Stomach (tissue), 8 donors: ENCODE measurements at regions not wholly inside any gene's neighbourhood (a gene's known extent, or its start where the extent isn't known, plus 50 kb on each side); places are given as distances from the start of the nearest gene placed in this dataset.
"Not testable (repeated sequence)": the region's sequence is repeated elsewhere in the genome, so short reads cannot be mapped to it uniquely, and the experiment has no call there.

ENCODE experiments used
- DNase-seq, 2 donors: peaks; one replicate each; pipeline versions ENCODE4 v3.0.0 to v3.0.0-alpha.2; 2013 to 2019
- H3K27ac ChIP-seq, 5 donors: fragments of 200-600 bp in 4 of 5; sonication (generic) in 4 of 5; one replicate each; pipeline ENCODE4 v1.5.1; 2013 to 2019; ENCODE audit warnings: mild to moderate bottlenecking in 1 of 5, moderate library complexity in 1 of 5
- H3K27me3 ChIP-seq, 3 donors: fragments of 200-600 bp; sonication (generic); one replicate each; pipeline ENCODE4 v1.5.1; 2017 to 2019; ENCODE audit warnings: mixed run types in 1 of 3
- H3K36me3 ChIP-seq, 4 donors: fragments of 200-600 bp; sonication (generic); 1 replicate in 3 of 4; 2 replicates in 1 of 4; pipeline ENCODE4 v1.5.1; 2016 to 2019
- H3K4me1 ChIP-seq, 4 donors: fragments of 200-600 bp; sonication (generic); one replicate each; pipeline ENCODE4 v1.5.1; 2016 to 2019
- H3K4me3 ChIP-seq, 4 donors: fragments of 200-600 bp; sonication (generic) in 3 of 4; one replicate each; pipeline ENCODE4 v1.5.1; 2016 to 2019; ENCODE audit warnings: mild to moderate bottlenecking in 1 of 4
- H3K9me3 ChIP-seq, 4 donors: fragments of 200-600 bp; sonication (generic); one replicate each; pipeline ENCODE4 v1.5.1; 2016 to 2019
- CTCF ChIP-seq, 7 experiments: fragments of 450-650 bp in 4 of 7; fragments of 200-600 bp in 3 of 7; sonication (generic) in 3 of 7; IDR thresholded peaks; one replicate each; pipeline ENCODE4 v1.5.1; 2016 to 2019; ENCODE audit warnings: antibody characterized with exemption in 7 of 7, control low read depth in 2 of 7, mild to moderate bottlenecking in 1 of 7
- EP300 ChIP-seq: sonication (generic); formaldehyde crosslinking; IDR thresholded peaks from one replicate; pipeline ENCODE4 v1.6.1; 2017; ENCODE audit warnings: antibody characterized with exemption
- POLR2A ChIP-seq, 4 donors: fragments of 450-650 bp; IDR thresholded peaks; one replicate each; pipeline ENCODE4 v1.6.1; 2016; ENCODE audit warnings: antibody characterized with exemption in 4 of 4, control low read depth in 2 of 4, mild to moderate bottlenecking in 1 of 4, moderate library complexity in 1 of 4
- POLR2AphosphoS5 ChIP-seq, 3 donors: sonication (generic); formaldehyde crosslinking; IDR thresholded peaks; one replicate each; pipeline ENCODE4 v1.6.1; 2016; ENCODE audit warnings: antibody characterized with exemption in 3 of 3
- WGBS, 5 donors: extraction: QIAGEN DNeasy Blood & Tissue Kit in 3 of 5; methylation state at CpG; one replicate each; pipeline versions ENCODE4 v1.1.5 to v1.1.7; 2013 to 2018; 5-methylcytosine and 5-hydroxymethylcytosine counted together
- intact Hi-C: fragments of 100-400 bp; cut with DNase I; formaldehyde crosslinking; loops from one replicate; pipeline ENCODE4 v1.15.1; 2023; ENCODE audit warnings: low total_unique reads
- donor health status: healthy with polysubstance abuse.
- donor health status: Bipolar disorder and iron deficiency.
- donor health status: healthy.

GRCh38 chrX:1059576-1060561, 152.6 kb downstream of the CRLF2 start:
- Histone ChIP-seq H3K27ac (no peak overlapping the region), H3K27me3 (no peaks in the 10 kb centered on the region), H3K4me3 (no peak overlapping the region), H3K36me3 (no peaks in the 10 kb centered on the region), H3K4me1 (no peaks in the 10 kb centered on the region), H3K9me3 (peaks cover 24 to 81% (median 52%) of the 10 kb centered on the region in 4 donors)
- WGBS, 5 donors: 82 to 89% (median 86%) methylated on average over 34 of the region's 34 CpGs
- intact Hi-C loops: no loop called here
- TF ChIP-seq POLR2A (IDR thresholded peaks at IDR 0.05) (no peak), CTCF (IDR thresholded peaks at IDR 0.05) (no peak), EP300 (no peak), POLR2AphosphoS5 (IDR thresholded peaks at IDR 0.05) (no peak)
- no peak for DNase-seq

- peaks cover 17 to 75% (median 51%) of the 10 kb centered on the region in 4 donors for H3K9me3 ChIP-seq
- H3K4me3 ChIP-seq, H3K27me3 ChIP-seq, DNase-seq, intact Hi-C loops, H3K4me1 ChIP-seq, H3K36me3 ChIP-seq, H3K27ac ChIP-seq: not testable (repeated sequence)
- WGBS, 5 donors: 45 to 89% (median 69%) methylated on average over 2 of the region's 2 CpGs
Observed at GRCh38 chrX:1053600-1053999, 158.8 kb downstream of the CRLF2 start.

GRCh38 chrX:1053072-1053471, 159.4 kb downstream of the CRLF2 start:
- H3K36me3 ChIP-seq: no peaks in the 10 kb centered on the region
- no peak for TF ChIP-seq POLR2AphosphoS5 (IDR thresholded peaks at IDR 0.05)
- TF ChIP-seq EP300: no peak
- TF ChIP-seq CTCF (IDR thresholded peaks at IDR 0.05): no peak
- no peak for TF ChIP-seq POLR2A (IDR thresholded peaks at IDR 0.05)
- no peak for DNase-seq
- H3K27me3 ChIP-seq: no peaks in the 10 kb centered on the region
- H3K4me1 ChIP-seq: no peaks in the 10 kb centered on the region
- intact Hi-C loops: no loop called here
- H3K4me3 ChIP-seq: no peak overlapping the region
- 73 to 98% (median 90%) methylated on average over 2 of the region's 2 CpGs for WGBS, 5 donors
- H3K9me3 ChIP-seq: peaks cover 17 to 70% (median 49%) of the 10 kb centered on the region in 4 donors
- no peak overlapping the region for H3K27ac ChIP-seq

GRCh38 chrX:1052021-1052420, 160.4 kb downstream of the CRLF2 start:
- H3K4me1 ChIP-seq: no peaks in the 10 kb centered on the region
- TF ChIP-seq POLR2AphosphoS5 (IDR thresholded peaks at IDR 0.05) (no peak), CTCF (IDR thresholded peaks at IDR 0.05) (no peak), EP300 (no peak), POLR2A (IDR thresholded peaks at IDR 0.05) (no peak)
- peaks cover 17 to 79% (median 56%) of the 10 kb centered on the region in 4 donors for H3K9me3 ChIP-seq
- intact Hi-C loops: no loop called here
- 84 to 93% (median 90%) methylated on average over 3 of the region's 3 CpGs for WGBS, 5 donors
- H3K27me3 ChIP-seq: no peaks in the 10 kb centered on the region
- no peak for DNase-seq
- H3K4me3 ChIP-seq: no peak overlapping the region
- no peaks in the 10 kb centered on the region for H3K36me3 ChIP-seq
- no peak overlapping the region for H3K27ac ChIP-seq

- TF ChIP-seq EP300: no peak
- TF ChIP-seq POLR2AphosphoS5 (IDR thresholded peaks at IDR 0.05): no peak
- no peak for TF ChIP-seq CTCF (IDR thresholded peaks at IDR 0.05)
- no peak for TF ChIP-seq POLR2A (IDR thresholded peaks at IDR 0.05)
- no peaks in the 10 kb centered on the region for H3K36me3 ChIP-seq
- H3K4me3 ChIP-seq: no peak overlapping the region
- H3K27me3 ChIP-seq: no peaks in the 10 kb centered on the region
- 86 to 98% (median 97%) methylated on average over 1 of the region's 1 CpG for WGBS, 5 donors
- no peaks in the 10 kb centered on the region for H3K4me1 ChIP-seq
- intact Hi-C loops: no loop called here
- DNase-seq: no peak
- H3K27ac ChIP-seq: no peak overlapping the region
- peaks cover 17 to 77% (median 58%) of the 10 kb centered on the region in 4 donors for H3K9me3 ChIP-seq
Observed at GRCh38 chrX:1051421-1051820, 161.0 kb downstream of the CRLF2 start.
